ENCODE measurements at regions not wholly inside any gene's neighbourhood (a gene's known extent, or its start where the extent isn't known, plus 50 kb on each side); places are given as distances from the start of the nearest gene placed in this dataset.
A peak's percentile ranks its signal among the peaks of the same experiment; 100 is the strongest.

GRCh38 chr7:16123117-16123770, 298.1 kb downstream of the CRPPA start:
- Mint-ChIP-seq H3K27me3 (ENCODE audit: insufficient read depth, unreplicated experiment) (no peaks in the 10 kb centered on the region), H3K36me3 (ENCODE audit: insufficient read depth, unreplicated experiment) (no peaks in the 10 kb centered on the region), H3K4me1 (ENCODE audit: insufficient read depth, unreplicated experiment) (no peaks in the 10 kb centered on the region), H3K4me3 (ENCODE audit: unreplicated experiment) (no peak overlapping the region), H3K27ac (ENCODE audit: low read depth, unreplicated experiment) (no peak overlapping the region), H3K9me3 (ENCODE audit: unreplicated experiment) (peaks cover 7% of the 10 kb centered on the region)
- BruUV-seq (replicated peaks): no TSS peak
- TF ChIP-seq, protein P1, sequence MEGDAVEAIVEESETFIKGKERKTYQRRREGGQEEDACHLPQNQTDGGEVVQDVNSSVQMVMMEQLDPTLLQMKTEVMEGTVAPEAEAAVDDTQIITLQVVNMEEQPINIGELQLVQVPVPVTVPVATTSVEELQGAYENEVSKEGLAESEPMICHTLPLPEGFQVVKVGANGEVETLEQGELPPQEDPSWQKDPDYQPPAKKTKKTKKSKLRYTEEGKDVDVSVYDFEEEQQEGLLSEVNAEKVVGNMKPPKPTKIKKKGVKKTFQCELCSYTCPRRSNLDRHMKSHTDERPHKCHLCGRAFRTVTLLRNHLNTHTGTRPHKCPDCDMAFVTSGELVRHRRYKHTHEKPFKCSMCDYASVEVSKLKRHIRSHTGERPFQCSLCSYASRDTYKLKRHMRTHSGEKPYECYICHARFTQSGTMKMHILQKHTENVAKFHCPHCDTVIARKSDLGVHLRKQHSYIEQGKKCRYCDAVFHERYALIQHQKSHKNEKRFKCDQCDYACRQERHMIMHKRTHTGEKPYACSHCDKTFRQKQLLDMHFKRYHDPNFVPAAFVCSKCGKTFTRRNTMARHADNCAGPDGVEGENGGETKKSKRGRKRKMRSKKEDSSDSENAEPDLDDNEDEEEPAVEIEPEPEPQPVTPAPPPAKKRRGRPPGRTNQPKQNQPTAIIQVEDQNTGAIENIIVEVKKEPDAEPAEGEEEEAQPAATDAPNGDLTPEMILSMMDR (IDR thresholded peaks at IDR 0.05; ENCODE audit: unreplicated experiment): no peak
- ChIA-PET POLR2A (interaction anchor here (0.9 kb wide), 1 partner anchor 523 kb away, joined by 3 read pairs; the partner anchor contains the start of genes ANKMY2 and BZW2), CTCF (interaction anchor here (0.8 to 3.7 kb wide), 3 partner anchors 8 to 442 kb away, joined by 3 to 14 read pairs (median 4); no protein-coding TSS in a partner anchor)
- no peak for DNase-seq (ENCODE audit: unreplicated experiment)
- intact Hi-C loops (cut with micrococcal nuclease): no loop called here

- BruUV-seq (replicated peaks): no TSS peak
- Mint-ChIP-seq H3K36me3 (ENCODE audit: insufficient read depth, unreplicated experiment) (no peaks in the 10 kb centered on the region), H3K27me3 (ENCODE audit: insufficient read depth, unreplicated experiment) (no peaks in the 10 kb centered on the region), H3K27ac (ENCODE audit: low read depth, unreplicated experiment) (no peak overlapping the region), H3K4me1 (ENCODE audit: insufficient read depth, unreplicated experiment) (no peaks in the 10 kb centered on the region), H3K9me3 (ENCODE audit: unreplicated experiment) (peaks cover 7% of the 10 kb centered on the region), H3K4me3 (ENCODE audit: unreplicated experiment) (no peak overlapping the region)
- intact Hi-C loops (cut with micrococcal nuclease): no loop called here
- ChIA-PET CTCF (interaction anchor here (3.7 kb wide), 1 partner anchor 444 kb away, joined by 14 read pairs; no protein-coding TSS in a partner anchor), POLR2A (interaction anchor here (0.6 kb wide), 1 partner anchor 74 kb away, joined by 3 read pairs; no protein-coding TSS in a partner anchor)
- no peak for DNase-seq (ENCODE audit: unreplicated experiment)
- TF ChIP-seq, protein P1 (IDR thresholded peaks at IDR 0.05; ENCODE audit: unreplicated experiment): no peak
Measured at GRCh38 chr7:16121876-16122390, 299.4 kb downstream of the CRPPA start.

DNA sequence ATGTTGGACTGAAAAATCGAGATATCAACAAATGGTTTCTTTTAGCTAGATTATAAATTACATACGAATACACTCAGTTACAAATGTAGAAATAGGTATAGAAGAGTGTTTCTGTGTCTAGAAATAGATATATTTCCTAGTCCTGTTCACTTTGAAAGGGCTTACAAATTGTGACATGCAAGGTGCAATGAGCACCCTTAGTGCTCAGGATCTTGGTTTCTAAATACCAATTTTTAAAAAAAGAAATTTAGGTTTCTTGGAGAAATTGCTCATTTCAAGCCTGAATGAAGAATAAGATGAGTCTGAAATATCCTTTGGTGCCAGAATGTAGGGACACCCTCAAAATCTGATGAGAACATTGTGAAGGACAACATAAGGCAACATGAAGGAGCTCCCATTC, 306.0 kb downstream of the CRPPA start:
- Mint-ChIP-seq H3K27me3 (ENCODE audit: insufficient read depth, unreplicated experiment) (no peaks in the 10 kb centered on the region), H3K4me3 (ENCODE audit: unreplicated experiment) (no peak overlapping the region), H3K27ac (ENCODE audit: low read depth, unreplicated experiment) (no peak overlapping the region), H3K9me3 (ENCODE audit: unreplicated experiment) (peaks cover 4% of the 10 kb centered on the region), H3K36me3 (ENCODE audit: insufficient read depth, unreplicated experiment) (no peaks in the 10 kb centered on the region), H3K4me1 (ENCODE audit: insufficient read depth, unreplicated experiment) (no peaks in the 10 kb centered on the region)
- no peak for DNase-seq (ENCODE audit: unreplicated experiment)
- no TSS peak for BruUV-seq (replicated peaks)
- TF ChIP-seq, protein P1 (IDR thresholded peaks at IDR 0.05; ENCODE audit: unreplicated experiment): no peak
- POLR2A ChIA-PET: interaction anchor here (0.7 kb wide), 1 partner anchor 1105 kb away, joined by 4 read pairs; no protein-coding TSS in a partner anchor
- CTCF ChIA-PET: interaction anchor here (0.5 to 6.4 kb wide), 15 partner anchors 8 to 807 kb away, joined by 3 to 47 read pairs (median 4); no protein-coding TSS in a partner anchor
- intact Hi-C loops (cut with micrococcal nuclease): loop anchor here (2.0 kb wide), 1 partner anchor 317 kb away; no protein-coding TSS in a partner anchor

- ChIA-PET POLR2A (no interaction called here), CTCF (interaction anchor here (0.6 to 6.4 kb wide), 13 partner anchors 9 to 1704 kb away, joined by 3 to 47 read pairs (median 3); no protein-coding TSS in a partner anchor)
- Mint-ChIP-seq H3K27me3 (ENCODE audit: insufficient read depth, unreplicated experiment) (no peaks in the 10 kb centered on the region), H3K36me3 (ENCODE audit: insufficient read depth, unreplicated experiment) (no peaks in the 10 kb centered on the region), H3K9me3 (ENCODE audit: unreplicated experiment) (peaks cover 9% of the 10 kb centered on the region), H3K4me1 (ENCODE audit: insufficient read depth, unreplicated experiment) (no peaks in the 10 kb centered on the region), H3K4me3 (ENCODE audit: unreplicated experiment) (no peak overlapping the region), H3K27ac (ENCODE audit: low read depth, unreplicated experiment) (no peak overlapping the region)
- intact Hi-C loops (cut with micrococcal nuclease): loop anchor here (1.0 to 2.0 kb wide), 2 partner anchors 318 to 451 kb away; no protein-coding TSS in a partner anchor
- BruUV-seq (replicated peaks): no TSS peak
- TF ChIP-seq, protein P1 (IDR thresholded peaks at IDR 0.05; ENCODE audit: unreplicated experiment): peak; percentile 37
- peak; percentile 39 for DNase-seq (ENCODE audit: unreplicated experiment)
Measured at GRCh38 chr7:16114633-16115032, 306.7 kb downstream of the CRPPA start.
